Caco-2 (cell line): ENCODE measurements at regions not wholly inside any gene's neighbourhood (a gene's known extent, or its start where the extent isn't known, plus 50 kb on each side); places are given as distances from the start of the nearest gene placed in this dataset.

ENCODE experiments used
- BruUV-seq: library from RNA; stranded (reverse); fragments of 400-500 nt; replicated peaks from 2 replicates; lab custom pipeline; 2021; lab: Mats Ljungman, UMichigan
- CTCF ChIA-PET: fragments of 300-600 bp; sonication (Branson Sonifier 250); formaldehyde crosslinking; loops from one replicate; lab custom pipeline; 2022; ENCODE audit warnings: antibody characterized with exemption; lab: Charles Lee
- POLR2A ChIA-PET: fragments of 300-600 bp; sonication (Branson Sonifier 250); formaldehyde crosslinking; loops from one replicate; lab custom pipeline; 2022; ENCODE audit warnings: antibody characterized with exemption; lab: Charles Lee
- DNase-seq, 2 experiments: peaks; one replicate each; pipeline versions ENCODE4 v3.0.0 to v3.0.0-alpha.2; 2020 to 2022
- H3K27me3 ChIP-seq: replicated peaks from 2 replicates; pipeline ENCODE4 v1.6.0; 2011; ENCODE audit warnings: low read length; ENCODE audit not compliant: control insufficient read depth, insufficient read depth
- H3K36me3 ChIP-seq: 2 replicates; pipeline ENCODE4 v1.5.1; 2011; ENCODE audit warnings: low read length; ENCODE audit not compliant: control insufficient read depth, insufficient read depth
- H3K4me1 ChIP-seq: fragments of 250-450 bp; sonication (Bioruptor Pico); 2 replicates; pipeline ENCODE4 v1.5.1; 2020; ENCODE audit warnings: mild to moderate bottlenecking
- H3K4me3 ChIP-seq: 2 replicates; pipeline ENCODE4 v1.5.1; 2011; ENCODE audit warnings: low read depth, mild to moderate bottlenecking, control low read depth, low read length
- H3K9me3 ChIP-seq: fragments of 250-450 bp; sonication (Bioruptor Pico); 2 replicates; pipeline ENCODE4 v1.5.1; 2020; ENCODE audit warnings: mild to moderate bottlenecking, moderate library complexity
- H3K27ac Mint-ChIP-seq: one replicate; pipeline ENCODE4 v1.8.0; 2022; ENCODE audit warnings: mixed read lengths; ENCODE audit not compliant: unreplicated experiment
- H3K27me3 Mint-ChIP-seq: one replicate; pipeline ENCODE4 v1.8.0; 2022; ENCODE audit warnings: mixed read lengths; ENCODE audit not compliant: insufficient read depth, unreplicated experiment
- H3K36me3 Mint-ChIP-seq: one replicate; pipeline ENCODE4 v1.8.0; 2022; ENCODE audit warnings: mild to moderate bottlenecking, mixed read lengths; ENCODE audit not compliant: insufficient read depth, unreplicated experiment
- H3K4me1 Mint-ChIP-seq: one replicate; pipeline ENCODE4 v1.8.0; 2022; ENCODE audit warnings: low read depth, mixed read lengths; ENCODE audit not compliant: unreplicated experiment
- H3K4me3 Mint-ChIP-seq: one replicate; pipeline ENCODE4 v1.8.0; 2022; ENCODE audit warnings: mild to moderate bottlenecking, moderate library complexity, mixed read lengths; ENCODE audit not compliant: unreplicated experiment
- H3K9me3 Mint-ChIP-seq: one replicate; pipeline ENCODE4 v1.8.0; 2022; ENCODE audit warnings: mixed read lengths; ENCODE audit not compliant: unreplicated experiment
- CTCF ChIP-seq, 2 experiments: fragments of 200-600 bp in 1 of 2; IDR thresholded peaks; 1 replicate in 1 of 2; 2 replicates in 1 of 2; pipeline versions ENCODE4 v1.5.1 to v1.8.0; 2011 to 2022; ENCODE audit warnings: antibody characterized with exemption in 1 of 2, control low read depth in 1 of 2, inconsistent platforms in 1 of 2, low read depth in 1 of 2, low read length in 1 of 2, mild to moderate bottlenecking in 1 of 2, moderate library complexity in 1 of 2; ENCODE audit not compliant: insufficient read depth in 1 of 2, severe bottlenecking in 1 of 2, unreplicated experiment in 1 of 2
- intact Hi-C: fragments of 100-400 bp; cut with micrococcal nuclease; formaldehyde crosslinking; loops from one replicate; pipeline ENCODE4 v1.10.0; 2022; ENCODE audit not compliant: unreplicated experiment

- no peak for DNase-seq
- Histone ChIP-seq H3K36me3 (no peaks in the 10 kb centered on the region), H3K27me3 (no peaks in the 10 kb centered on the region), H3K4me1 (no peaks in the 10 kb centered on the region), H3K4me3 (no peak overlapping the region), H3K9me3 (no peaks in the 10 kb centered on the region)
- TF ChIP-seq CTCF (IDR thresholded peaks at IDR 0.05; ENCODE audit: insufficient read depth in 1 of 2, low read depth in 1 of 2, low read length in 1 of 2, severe bottlenecking in 1 of 2, unreplicated experiment in 1 of 2), result no peak
- no peaks in the 10 kb centered on the region for H3K9me3 Mint-ChIP-seq
- intact Hi-C loops, result no loop called here
- H3K4me1 Mint-ChIP-seq, result no peaks in the 10 kb centered on the region
- no peak overlapping the region for H3K4me3 Mint-ChIP-seq
- CTCF ChIA-PET, result no interaction called here
- BruUV-seq, result no TSS peak
- H3K27ac Mint-ChIP-seq, result no peak overlapping the region
- POLR2A ChIA-PET, result no interaction called here
- H3K27me3 Mint-ChIP-seq, result peaks cover 10% of the 10 kb centered on the region
- no peaks in the 10 kb centered on the region for H3K36me3 Mint-ChIP-seq
Measured at GRCh38 chr20:7760247-7761031, 179.8 kb downstream of the HAO1 start.

GRCh38 chr20:7765221-7765620 lies 175.0 kb downstream of the HAO1 start:
- no peak overlapping the region for H3K4me3 ChIP-seq
- no peak overlapping the region for H3K27ac Mint-ChIP-seq
- no peaks in the 10 kb centered on the region for H3K36me3 Mint-ChIP-seq
- H3K9me3 ChIP-seq, result no peaks in the 10 kb centered on the region
- H3K27me3 Mint-ChIP-seq, result peaks cover 14% of the 10 kb centered on the region
- intact Hi-C loops, result no loop called here
- no peaks in the 10 kb centered on the region for H3K4me1 ChIP-seq
- DNase-seq, result no peak
- H3K27me3 ChIP-seq, result no peaks in the 10 kb centered on the region
- POLR2A ChIA-PET, result no interaction called here
- no peak overlapping the region for H3K4me3 Mint-ChIP-seq
- no peaks in the 10 kb centered on the region for H3K4me1 Mint-ChIP-seq
- no TSS peak for BruUV-seq
- no peak for TF ChIP-seq CTCF (IDR thresholded peaks at IDR 0.05; ENCODE audit: insufficient read depth in 1 of 2, low read depth in 1 of 2, low read length in 1 of 2, severe bottlenecking in 1 of 2, unreplicated experiment in 1 of 2)
- H3K36me3 ChIP-seq, result no peaks in the 10 kb centered on the region
- CTCF ChIA-PET, result no interaction called here
- H3K9me3 Mint-ChIP-seq, result no peaks in the 10 kb centered on the region

GRCh38 chr20:7770046-7770445 lies 170.2 kb downstream of the HAO1 start:
- TF ChIP-seq CTCF (IDR thresholded peaks at IDR 0.05; ENCODE audit: insufficient read depth in 1 of 2, low read depth in 1 of 2, low read length in 1 of 2, severe bottlenecking in 1 of 2, unreplicated experiment in 1 of 2), result no peak
- H3K27me3 Mint-ChIP-seq, result peaks cover 8% of the 10 kb centered on the region
- H3K9me3 Mint-ChIP-seq, result no peaks in the 10 kb centered on the region
- Histone ChIP-seq H3K27me3 (no peaks in the 10 kb centered on the region), H3K4me3 (no peak overlapping the region), H3K9me3 (no peaks in the 10 kb centered on the region), H3K36me3 (no peaks in the 10 kb centered on the region), H3K4me1 (no peaks in the 10 kb centered on the region)
- H3K27ac Mint-ChIP-seq, result no peak overlapping the region
- intact Hi-C loops, result no loop called here
- H3K4me3 Mint-ChIP-seq, result no peak overlapping the region
- no peaks in the 10 kb centered on the region for H3K4me1 Mint-ChIP-seq
- BruUV-seq, result no TSS peak
- H3K36me3 Mint-ChIP-seq, result no peaks in the 10 kb centered on the region
- ChIA-PET POLR2A (no interaction called here), CTCF (no interaction called here)
- no peak for DNase-seq
